ENCODE measurements at regions not wholly inside any gene's neighbourhood (a gene's known extent, or its start where the extent isn't known, plus 50 kb on each side); places are given as distances from the start of the nearest gene placed in this dataset.

DNA sequence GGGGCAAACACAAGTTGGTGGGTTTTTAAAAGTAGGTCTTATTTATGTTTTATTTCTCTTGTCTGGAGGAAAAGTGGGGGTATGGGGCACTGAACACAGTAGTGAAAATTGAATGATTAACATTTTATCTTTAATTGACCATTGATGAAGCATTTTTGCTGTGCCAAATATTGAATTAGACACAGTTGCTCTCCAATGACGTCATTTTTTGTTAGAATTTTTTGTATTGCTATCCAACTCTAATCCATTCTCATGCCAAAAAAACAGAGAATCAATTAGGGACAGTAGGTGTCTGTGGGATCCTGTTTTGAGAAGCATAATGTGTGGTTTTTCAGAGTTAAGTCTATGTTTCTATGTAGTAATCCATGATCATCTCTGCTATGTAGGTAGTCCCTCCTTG, 1032.8 kb downstream of the STPG2 start:
- no peak overlapping the region for H2AFZ ChIP-seq
- H3K36me3 ChIP-seq (ENCODE audit: insufficient read depth) = peaks cover 5% of the 10 kb centered on the region; the same call in 1 of the 2 replicates
- H3K4me3 ChIP-seq = no peak overlapping the region
- ATAC-seq (no peak), DNase-seq (ENCODE audit: low spot score) (no peak)
- no peaks in the 10 kb centered on the region for H3K79me2 ChIP-seq (replicated peaks; ENCODE audit: insufficient read depth)
- no peaks in the 10 kb centered on the region for H3F3A ChIP-seq (replicated peaks; ENCODE audit: low read depth)
- Mint-ChIP-seq H3K27ac (no peak overlapping the region), H3K4me1 (no peaks in the 10 kb centered on the region), H3K27me3 (ENCODE audit: insufficient read depth, low read depth, poor library complexity) (no peaks in the 10 kb centered on the region), H3K9me3 (no peaks in the 10 kb centered on the region), H3K4me3 (no peak overlapping the region), H3K36me3 (ENCODE audit: low read depth) (peaks cover 24% of the 10 kb centered on the region)
- H3K4me1 ChIP-seq (ENCODE audit: insufficient read depth) = no peaks in the 10 kb centered on the region
- H3K27ac ChIP-seq (ENCODE audit: low read depth) = no peak overlapping the region
- TF ChIP-seq STAT1 (IDR thresholded peaks at IDR 0.05; ENCODE audit: unreplicated experiment) (no peak), ZNF331 (CRISPR knock-in tag; IDR thresholded peaks at IDR 0.05; ENCODE audit: low read depth) (no peak), CREB1 (CRISPR knock-in tag; IDR thresholded peaks at IDR 0.05; ENCODE audit: low read depth) (no peak), JUNB (IDR thresholded peaks at IDR 0.05; ENCODE audit: unreplicated experiment) (no peak), POLR2AphosphoS5 (IDR thresholded peaks at IDR 0.05; ENCODE audit: low read depth) (no peak), ZNF114 (CRISPR knock-in tag; IDR thresholded peaks at IDR 0.05) (no peak), NANOG (IDR thresholded peaks at IDR 0.05; ENCODE audit: borderline replicate concordance) (no peak), EZH2phosphoT487 (IDR thresholded peaks at IDR 0.05; ENCODE audit: unreplicated experiment) (no peak), EZH2 (IDR thresholded peaks at IDR 0.05; ENCODE audit: low read depth, unreplicated experiment) (no peak)
- TF ChIP-seq, protein P1, sequence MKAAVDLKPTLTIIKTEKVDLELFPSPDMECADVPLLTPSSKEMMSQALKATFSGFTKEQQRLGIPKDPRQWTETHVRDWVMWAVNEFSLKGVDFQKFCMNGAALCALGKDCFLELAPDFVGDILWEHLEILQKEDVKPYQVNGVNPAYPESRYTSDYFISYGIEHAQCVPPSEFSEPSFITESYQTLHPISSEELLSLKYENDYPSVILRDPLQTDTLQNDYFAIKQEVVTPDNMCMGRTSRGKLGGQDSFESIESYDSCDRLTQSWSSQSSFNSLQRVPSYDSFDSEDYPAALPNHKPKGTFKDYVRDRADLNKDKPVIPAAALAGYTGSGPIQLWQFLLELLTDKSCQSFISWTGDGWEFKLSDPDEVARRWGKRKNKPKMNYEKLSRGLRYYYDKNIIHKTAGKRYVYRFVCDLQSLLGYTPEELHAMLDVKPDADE (IDR thresholded peaks at IDR 0.05) = no peak
- TF ChIP-seq, protein P2, sequence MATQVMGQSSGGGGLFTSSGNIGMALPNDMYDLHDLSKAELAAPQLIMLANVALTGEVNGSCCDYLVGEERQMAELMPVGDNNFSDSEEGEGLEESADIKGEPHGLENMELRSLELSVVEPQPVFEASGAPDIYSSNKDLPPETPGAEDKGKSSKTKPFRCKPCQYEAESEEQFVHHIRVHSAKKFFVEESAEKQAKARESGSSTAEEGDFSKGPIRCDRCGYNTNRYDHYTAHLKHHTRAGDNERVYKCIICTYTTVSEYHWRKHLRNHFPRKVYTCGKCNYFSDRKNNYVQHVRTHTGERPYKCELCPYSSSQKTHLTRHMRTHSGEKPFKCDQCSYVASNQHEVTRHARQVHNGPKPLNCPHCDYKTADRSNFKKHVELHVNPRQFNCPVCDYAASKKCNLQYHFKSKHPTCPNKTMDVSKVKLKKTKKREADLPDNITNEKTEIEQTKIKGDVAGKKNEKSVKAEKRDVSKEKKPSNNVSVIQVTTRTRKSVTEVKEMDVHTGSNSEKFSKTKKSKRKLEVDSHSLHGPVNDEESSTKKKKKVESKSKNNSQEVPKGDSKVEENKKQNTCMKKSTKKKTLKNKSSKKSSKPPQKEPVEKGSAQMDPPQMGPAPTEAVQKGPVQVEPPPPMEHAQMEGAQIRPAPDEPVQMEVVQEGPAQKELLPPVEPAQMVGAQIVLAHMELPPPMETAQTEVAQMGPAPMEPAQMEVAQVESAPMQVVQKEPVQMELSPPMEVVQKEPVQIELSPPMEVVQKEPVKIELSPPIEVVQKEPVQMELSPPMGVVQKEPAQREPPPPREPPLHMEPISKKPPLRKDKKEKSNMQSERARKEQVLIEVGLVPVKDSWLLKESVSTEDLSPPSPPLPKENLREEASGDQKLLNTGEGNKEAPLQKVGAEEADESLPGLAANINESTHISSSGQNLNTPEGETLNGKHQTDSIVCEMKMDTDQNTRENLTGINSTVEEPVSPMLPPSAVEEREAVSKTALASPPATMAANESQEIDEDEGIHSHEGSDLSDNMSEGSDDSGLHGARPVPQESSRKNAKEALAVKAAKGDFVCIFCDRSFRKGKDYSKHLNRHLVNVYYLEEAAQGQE (IDR thresholded peaks at IDR 0.05; ENCODE audit: unreplicated experiment) = no peak
- TF ChIP-seq, protein P3, sequence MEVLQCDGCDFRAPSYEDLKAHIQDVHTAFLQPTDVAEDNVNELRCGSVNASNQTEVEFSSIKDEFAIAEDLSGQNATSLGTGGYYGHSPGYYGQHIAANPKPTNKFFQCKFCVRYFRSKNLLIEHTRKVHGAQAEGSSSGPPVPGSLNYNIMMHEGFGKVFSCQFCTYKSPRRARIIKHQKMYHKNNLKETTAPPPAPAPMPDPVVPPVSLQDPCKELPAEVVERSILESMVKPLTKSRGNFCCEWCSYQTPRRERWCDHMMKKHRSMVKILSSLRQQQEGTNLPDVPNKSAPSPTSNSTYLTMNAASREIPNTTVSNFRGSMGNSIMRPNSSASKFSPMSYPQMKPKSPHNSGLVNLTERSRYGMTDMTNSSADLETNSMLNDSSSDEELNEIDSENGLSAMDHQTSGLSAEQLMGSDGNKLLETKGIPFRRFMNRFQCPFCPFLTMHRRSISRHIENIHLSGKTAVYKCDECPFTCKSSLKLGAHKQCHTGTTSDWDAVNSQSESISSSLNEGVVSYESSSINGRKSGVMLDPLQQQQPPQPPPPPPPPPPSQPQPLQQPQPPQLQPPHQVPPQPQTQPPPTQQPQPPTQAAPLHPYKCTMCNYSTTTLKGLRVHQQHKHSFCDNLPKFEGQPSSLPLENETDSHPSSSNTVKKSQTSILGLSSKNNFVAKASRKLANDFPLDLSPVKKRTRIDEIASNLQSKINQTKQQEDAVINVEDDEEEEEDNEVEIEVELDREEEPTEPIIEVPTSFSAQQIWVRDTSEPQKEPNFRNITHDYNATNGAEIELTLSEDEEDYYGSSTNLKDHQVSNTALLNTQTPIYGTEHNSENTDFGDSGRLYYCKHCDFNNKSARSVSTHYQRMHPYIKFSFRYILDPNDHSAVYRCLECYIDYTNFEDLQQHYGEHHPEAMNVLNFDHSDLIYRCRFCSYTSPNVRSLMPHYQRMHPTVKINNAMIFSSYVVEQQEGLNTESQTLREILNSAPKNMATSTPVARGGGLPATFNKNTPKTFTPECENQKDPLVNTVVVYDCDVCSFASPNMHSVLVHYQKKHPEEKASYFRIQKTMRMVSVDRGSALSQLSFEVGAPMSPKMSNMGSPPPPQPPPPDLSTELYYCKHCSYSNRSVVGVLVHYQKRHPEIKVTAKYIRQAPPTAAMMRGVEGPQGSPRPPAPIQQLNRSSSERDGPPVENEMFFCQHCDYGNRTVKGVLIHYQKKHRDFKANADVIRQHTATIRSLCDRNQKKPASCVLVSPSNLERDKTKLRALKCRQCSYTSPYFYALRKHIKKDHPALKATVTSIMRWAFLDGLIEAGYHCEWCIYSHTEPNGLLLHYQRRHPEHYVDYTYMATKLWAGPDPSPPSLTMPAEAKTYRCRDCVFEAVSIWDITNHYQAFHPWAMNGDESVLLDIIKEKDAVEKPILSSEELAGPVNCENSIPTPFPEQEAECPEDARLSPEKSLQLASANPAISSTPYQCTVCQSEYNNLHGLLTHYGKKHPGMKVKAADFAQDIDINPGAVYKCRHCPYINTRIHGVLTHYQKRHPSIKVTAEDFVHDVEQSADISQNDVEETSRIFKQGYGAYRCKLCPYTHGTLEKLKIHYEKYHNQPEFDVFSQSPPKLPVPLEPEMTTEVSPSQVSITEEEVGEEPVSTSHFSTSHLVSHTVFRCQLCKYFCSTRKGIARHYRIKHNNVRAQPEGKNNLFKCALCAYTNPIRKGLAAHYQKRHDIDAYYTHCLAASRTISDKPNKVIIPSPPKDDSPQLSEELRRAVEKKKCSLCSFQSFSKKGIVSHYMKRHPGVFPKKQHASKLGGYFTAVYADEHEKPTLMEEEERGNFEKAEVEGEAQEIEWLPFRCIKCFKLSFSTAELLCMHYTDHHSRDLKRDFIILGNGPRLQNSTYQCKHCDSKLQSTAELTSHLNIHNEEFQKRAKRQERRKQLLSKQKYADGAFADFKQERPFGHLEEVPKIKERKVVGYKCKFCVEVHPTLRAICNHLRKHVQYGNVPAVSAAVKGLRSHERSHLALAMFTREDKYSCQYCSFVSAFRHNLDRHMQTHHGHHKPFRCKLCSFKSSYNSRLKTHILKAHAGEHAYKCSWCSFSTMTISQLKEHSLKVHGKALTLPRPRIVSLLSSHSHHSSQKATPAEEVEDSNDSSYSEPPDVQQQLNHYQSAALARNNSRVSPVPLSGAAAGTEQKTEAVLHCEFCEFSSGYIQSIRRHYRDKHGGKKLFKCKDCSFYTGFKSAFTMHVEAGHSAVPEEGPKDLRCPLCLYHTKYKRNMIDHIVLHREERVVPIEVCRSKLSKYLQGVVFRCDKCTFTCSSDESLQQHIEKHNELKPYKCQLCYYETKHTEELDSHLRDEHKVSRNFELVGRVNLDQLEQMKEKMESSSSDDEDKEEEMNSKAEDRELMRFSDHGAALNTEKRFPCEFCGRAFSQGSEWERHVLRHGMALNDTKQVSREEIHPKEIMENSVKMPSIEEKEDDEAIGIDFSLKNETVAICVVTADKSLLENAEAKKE (CRISPR knock-in tag; IDR thresholded peaks at IDR 0.05) = no peak
- TF ChIP-seq, protein P4, sequence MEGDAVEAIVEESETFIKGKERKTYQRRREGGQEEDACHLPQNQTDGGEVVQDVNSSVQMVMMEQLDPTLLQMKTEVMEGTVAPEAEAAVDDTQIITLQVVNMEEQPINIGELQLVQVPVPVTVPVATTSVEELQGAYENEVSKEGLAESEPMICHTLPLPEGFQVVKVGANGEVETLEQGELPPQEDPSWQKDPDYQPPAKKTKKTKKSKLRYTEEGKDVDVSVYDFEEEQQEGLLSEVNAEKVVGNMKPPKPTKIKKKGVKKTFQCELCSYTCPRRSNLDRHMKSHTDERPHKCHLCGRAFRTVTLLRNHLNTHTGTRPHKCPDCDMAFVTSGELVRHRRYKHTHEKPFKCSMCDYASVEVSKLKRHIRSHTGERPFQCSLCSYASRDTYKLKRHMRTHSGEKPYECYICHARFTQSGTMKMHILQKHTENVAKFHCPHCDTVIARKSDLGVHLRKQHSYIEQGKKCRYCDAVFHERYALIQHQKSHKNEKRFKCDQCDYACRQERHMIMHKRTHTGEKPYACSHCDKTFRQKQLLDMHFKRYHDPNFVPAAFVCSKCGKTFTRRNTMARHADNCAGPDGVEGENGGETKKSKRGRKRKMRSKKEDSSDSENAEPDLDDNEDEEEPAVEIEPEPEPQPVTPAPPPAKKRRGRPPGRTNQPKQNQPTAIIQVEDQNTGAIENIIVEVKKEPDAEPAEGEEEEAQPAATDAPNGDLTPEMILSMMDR (conservative IDR thresholded peaks at IDR 0.05; ENCODE audit: low read depth in 2 of 2) = no peak
- no peak overlapping the region for H3K4me2 ChIP-seq
- H3K27me3 ChIP-seq (ENCODE audit: insufficient read depth) = no peaks in the 10 kb centered on the region
- no peaks in the 10 kb centered on the region for H3K9me2 ChIP-seq (ENCODE audit: insufficient read depth)
- no peaks in the 10 kb centered on the region for H4K20me1 ChIP-seq (replicated peaks; ENCODE audit: insufficient read depth)

Measured in GM23338 (cell line).